T47D (cell line): ENCODE measurements at regions not wholly inside any gene's neighbourhood (a gene's known extent, or its start where the extent isn't known, plus 50 kb on each side); places are given as distances from the start of the nearest gene placed in this dataset.
A peak's percentile ranks its signal among the peaks of the same experiment; 100 is the strongest.

ENCODE experiments used
- DNase-seq, 2 experiments: peaks; one replicate each; pipeline versions ENCODE4 v3.0.0 to v3.0.0-alpha.2; 2011 to 2012; ENCODE audit warnings: low read depth in 1 of 2, low spot score in 1 of 2
- JUND ChIP-seq: IDR thresholded peaks from 2 replicates; pipeline ENCODE4 v1.6.1; 2012; ENCODE audit warnings: low read depth
- in situ Hi-C: cut with HindIII; loops from 2 replicates; pipeline ENCODE4 v1.10.0; 2016; ENCODE audit warnings: low sequenced_read_pairs, low pct_unique_long_range_greater_than_20kb

DNA sequence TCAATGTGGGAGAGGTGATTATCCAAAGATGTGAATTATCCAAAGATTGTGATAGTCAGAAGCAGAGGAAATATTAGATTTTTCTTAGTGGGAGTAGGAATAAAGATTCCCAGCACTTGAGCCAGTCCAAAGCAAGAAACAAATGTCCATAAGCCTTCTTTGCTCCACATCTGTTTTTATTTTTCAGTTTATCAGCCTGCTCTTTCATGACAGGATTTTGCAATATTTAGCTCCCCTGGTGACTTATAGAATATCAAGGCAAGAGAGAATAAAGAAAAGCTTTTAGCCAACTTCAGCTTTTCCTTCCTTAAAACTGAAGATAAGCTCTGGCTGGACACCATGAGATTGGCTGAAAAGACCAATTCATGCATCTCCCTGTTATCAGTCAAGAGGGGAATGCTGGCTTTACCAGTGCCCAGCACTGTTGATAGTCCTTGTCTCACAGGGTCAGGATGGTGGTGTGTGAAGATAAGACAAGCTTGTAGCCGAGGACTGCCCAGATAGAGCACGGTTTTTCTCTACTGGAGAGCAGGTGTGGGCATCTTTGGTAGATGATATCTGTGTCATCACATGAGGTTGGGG is 706.5 kb downstream of the KCNJ2 start:
- TF ChIP-seq JUND: no peak
- no peak for DNase-seq
- in situ Hi-C loops: no loop called here

DNA sequence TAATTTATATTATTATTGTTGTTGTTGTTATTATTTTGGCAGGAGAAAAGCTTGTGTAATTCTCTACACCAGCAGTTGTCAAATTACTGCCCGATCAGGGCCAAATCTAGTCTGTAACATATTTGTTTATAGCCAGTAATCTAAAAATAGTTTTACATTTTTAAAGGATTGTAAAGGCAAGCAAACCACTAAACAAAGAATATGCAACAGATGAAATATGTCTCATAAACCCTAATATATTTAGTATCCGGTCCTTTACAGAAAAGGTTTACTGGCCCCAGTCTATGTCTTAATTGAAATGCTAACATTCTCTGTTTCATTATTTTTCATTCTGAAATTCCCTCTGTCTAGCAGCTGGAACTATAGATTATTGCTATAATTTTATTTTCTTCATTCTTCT is 709.5 kb downstream of the KCNJ2 start:
- DNase-seq: no peak
- no peak for TF ChIP-seq JUND
- in situ Hi-C loops: no loop called here

DNA sequence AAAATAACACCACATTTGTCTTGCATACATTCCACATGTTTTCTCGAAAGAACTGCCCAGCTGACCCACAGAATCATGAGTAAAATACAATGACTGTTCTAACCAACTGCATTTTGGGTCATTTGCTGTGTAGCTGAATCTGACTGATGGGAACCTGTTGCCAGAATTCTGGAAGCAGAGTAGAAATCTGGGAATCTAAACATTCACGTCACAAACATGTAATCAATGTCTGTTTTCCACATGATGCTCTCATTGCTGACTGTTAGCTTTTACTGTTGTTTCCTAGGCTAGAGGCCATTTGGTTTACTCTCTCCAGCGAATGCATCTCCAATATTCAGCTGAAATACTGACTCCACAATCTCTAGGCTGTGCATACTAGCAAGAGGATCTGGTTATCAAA is 710.1 kb downstream of the KCNJ2 start:
- TF ChIP-seq JUND: no peak
- no peak for DNase-seq
- in situ Hi-C loops: no loop called here

DNA sequence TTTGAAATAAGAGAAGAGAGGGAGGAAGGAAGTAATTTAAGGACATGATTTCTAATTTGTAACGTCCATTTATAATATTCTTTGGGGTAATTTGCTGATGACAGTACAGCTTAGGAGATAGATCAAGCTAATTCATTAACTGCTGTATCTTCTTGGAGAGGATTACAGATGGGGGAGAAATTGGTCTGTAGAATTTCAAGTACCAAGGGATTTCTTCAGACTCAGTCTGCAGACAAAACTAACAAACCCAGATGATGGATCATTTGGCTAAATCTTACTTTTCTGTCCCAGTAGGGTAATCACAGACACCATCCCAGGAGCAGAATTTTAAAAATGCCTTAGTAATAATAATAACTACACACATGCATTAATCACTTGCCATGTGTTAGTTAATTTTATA is 711.8 kb downstream of the KCNJ2 start:
- TF ChIP-seq JUND: no peak
- no peak for DNase-seq
- in situ Hi-C loops: no loop called here

DNA sequence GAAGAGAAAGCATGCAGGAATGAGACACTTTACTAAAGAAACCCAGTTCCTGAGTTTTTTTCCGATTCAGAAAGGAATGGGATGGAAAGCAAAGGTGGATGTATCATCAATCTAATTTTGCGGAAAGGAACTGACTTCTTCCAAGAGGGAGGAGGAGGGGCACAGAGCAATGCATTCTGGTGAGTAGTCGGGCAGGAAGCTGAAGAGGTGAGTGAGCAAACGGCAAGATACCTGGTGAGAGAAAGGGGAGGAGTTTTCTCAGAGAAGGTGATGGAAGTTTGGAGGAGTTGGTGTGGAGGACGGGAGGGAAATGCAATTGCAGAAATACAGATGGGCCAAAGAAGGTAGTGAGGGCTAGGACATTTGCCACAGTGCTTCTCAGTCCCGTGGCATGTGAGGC is 713.2 kb downstream of the KCNJ2 start:
- DNase-seq: peak in 1 of 2 experiments; percentile 44
- TF ChIP-seq JUND: no peak
- in situ Hi-C loops: no loop called here

DNA sequence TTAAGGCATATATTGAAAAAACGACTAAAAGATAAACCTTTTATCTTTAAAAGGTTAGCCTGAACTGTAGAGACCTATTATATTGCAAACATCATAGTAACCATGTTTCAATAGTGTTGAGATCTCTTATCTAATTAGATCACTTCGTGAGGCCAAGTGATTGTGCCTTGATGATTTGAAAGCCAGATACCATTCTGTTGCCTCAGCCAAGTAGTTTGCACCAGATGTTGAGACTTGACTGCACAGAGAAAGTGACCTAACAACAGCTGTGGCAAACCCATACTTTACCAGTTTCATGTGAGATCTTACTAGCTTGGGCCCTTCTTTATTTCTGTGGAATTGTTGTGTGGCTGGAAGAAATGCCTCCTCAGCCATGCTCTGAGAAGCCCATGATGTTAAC is 717.3 kb downstream of the KCNJ2 start:
- no peak for TF ChIP-seq JUND
- in situ Hi-C loops: no loop called here
- DNase-seq: no peak

DNA sequence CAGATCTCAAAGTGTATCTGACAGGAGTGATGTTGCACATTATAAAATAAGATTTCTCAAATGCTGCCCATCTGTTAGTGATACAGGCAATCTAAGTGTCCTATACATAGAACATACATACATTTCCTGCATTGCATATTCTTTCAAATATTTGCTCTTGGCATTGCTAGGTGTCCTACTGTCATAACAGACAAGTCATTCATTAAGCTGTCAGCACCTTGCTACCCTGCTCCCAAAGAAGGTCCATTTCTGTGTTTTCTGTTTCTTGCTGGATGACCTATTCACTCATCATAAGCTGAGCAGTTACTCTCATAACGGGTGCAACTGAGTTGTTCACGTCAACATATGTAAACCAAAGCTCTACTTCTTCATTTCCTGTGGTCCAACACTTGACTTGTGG is 719.0 kb downstream of the KCNJ2 start:
- in situ Hi-C loops: no loop called here
- no peak for DNase-seq
- no peak for TF ChIP-seq JUND

DNA sequence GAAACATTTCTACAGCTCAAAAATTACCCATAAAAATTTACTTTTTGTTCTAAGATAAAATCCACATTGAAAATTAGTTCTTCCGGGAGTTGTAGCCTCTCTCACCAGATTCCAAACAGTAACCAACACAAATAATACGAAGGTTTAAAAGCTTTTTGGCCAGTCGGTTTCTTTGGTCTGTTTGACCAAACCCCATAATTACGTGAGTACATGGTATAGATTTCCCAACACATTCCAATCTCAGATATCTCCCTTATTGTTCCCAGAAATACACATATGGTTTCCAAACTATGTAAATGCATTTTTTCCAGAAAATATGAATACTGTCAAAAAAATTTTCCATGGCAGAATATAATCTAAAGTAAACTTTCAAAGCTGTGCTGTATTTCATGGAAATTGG is 722.0 kb downstream of the KCNJ2 start:
- no peak for DNase-seq
- in situ Hi-C loops: no loop called here
- TF ChIP-seq JUND: no peak

DNA sequence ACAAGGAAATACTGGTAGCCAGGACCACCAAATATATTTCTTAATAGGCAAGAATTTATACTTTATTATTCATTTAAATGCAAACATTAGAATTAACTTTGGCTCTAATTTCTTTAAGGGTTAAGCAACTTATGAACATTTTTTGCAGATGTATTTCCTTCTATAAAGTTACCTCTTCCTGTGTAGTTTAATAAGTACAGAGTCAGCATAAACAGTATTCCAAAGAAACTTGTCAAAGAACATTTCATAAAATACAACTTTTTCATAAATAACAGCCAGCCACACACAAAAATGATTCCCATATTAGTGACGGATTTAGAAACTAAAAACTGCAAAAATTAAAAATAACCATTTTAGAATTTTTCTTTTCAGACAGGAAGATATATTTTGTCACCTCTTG is 723.2 kb downstream of the KCNJ2 start:
- TF ChIP-seq JUND: no peak
- in situ Hi-C loops: no loop called here
- no peak for DNase-seq

DNA sequence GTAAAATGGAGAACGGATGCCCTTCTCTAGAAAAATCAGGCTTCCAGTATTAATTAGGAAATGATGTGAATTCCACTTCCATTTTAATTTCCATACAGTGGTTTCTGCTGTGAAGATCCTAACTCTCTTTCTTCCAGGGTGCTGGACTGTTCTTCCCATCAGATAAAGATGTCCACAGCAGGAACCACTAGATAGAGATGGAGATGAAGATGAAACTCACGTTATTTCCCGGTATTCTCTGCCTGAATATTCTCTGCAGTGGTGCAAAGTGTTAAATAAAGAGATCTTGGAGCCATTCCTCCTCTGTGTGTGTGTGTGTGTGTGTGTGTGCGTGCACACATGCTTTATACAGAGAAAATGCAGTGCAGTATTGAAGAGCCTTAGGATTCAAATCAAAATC is 727.5 kb downstream of the KCNJ2 start:
- DNase-seq: peak in 1 of 2 experiments; percentile 32
- in situ Hi-C loops: no loop called here
- no peak for TF ChIP-seq JUND

DNA sequence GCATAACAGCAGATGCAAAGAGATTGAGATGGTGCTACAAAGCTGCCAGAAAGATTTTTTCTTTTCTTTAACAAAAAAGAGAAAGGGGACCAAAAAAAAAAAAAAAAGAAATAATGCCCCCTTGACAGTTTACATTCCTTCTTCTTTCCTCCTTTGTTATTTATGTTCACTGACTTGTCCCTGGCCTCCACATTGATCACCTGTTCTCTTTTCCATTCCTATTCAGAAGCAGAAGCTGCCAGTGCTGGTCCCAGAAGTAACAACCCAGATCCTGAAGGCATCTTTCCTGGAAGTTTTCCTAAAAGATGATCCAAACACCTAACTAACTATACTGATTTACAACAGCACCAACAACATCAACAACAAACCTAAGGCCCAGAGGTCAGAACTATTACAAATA is 728.1 kb downstream of the KCNJ2 start:
- TF ChIP-seq JUND: no peak
- in situ Hi-C loops: no loop called here
- no peak for DNase-seq

DNA sequence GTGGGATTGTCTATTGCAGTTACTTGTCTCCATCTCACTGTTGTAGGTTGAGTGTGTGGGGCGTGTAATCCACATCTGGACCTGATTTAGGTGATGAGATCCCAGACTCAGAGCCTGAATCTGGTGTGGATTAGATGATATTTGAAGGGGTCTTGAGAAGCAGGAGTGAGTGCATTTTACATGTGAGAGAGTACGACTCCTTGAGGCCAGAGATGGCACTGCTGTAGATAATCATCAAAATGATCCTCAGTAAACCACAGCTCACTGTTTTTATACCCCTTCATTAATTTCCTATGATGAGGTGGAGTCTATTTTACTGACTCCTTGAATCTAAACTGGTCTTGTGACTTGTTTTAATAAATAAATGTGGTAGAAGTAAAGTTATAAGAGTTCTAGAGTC is 732.5 kb downstream of the KCNJ2 start:
- in situ Hi-C loops: no loop called here
- TF ChIP-seq JUND: no peak
- no peak for DNase-seq

DNA sequence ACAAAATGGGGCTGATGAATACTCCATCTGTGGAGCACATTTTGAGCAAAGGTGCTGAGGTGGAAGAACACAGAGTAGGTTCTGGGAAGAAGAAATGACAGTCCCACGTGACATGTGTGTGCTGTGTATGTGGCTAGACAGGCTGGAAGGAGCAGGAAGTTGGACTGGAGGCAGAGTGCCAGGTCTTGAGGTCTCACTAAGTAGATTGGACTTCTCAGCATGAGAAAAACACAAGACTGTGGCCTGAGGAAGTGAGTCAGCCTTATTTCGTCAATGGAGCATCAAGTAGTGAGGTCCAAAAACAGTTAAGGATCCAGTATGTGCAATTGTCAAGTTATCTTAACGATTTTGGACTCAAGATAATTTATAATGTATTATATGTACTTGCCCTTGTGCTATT is 736.5 kb downstream of the KCNJ2 start:
- in situ Hi-C loops: no loop called here
- DNase-seq: peak in 1 of 2 experiments; percentile 27
- no peak for TF ChIP-seq JUND

DNA sequence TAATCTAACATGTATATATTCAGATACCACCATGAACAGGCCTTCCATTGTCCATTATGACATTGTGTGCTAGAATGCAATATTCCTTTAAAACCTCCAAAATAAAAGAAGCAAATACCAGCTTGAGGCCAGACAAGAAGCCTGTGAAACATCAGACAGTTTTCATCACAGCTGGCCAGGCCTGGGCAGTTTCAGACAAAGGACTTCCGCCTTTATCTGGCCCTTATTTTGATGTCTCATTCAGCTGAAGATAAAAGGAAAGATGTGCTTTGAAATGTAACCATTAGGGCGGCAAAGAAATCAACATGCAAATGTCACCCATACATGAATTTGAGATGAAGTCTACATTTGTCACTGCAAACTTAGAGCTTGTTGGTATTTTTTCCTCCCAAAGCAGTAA is 737.5 kb downstream of the KCNJ2 start:
- no peak for DNase-seq
- TF ChIP-seq JUND: no peak
- in situ Hi-C loops: no loop called here
